Suprapubic skin (tissue), 4 donors: ENCODE measurements at regions not wholly inside any gene's neighbourhood (a gene's known extent, or its start where the extent isn't known, plus 50 kb on each side); places are given as distances from the start of the nearest gene placed in this dataset.
"Not testable (repeated sequence)": the region's sequence is repeated elsewhere in the genome, so short reads cannot be mapped to it uniquely, and the experiment has no call there.

Source experiments
- DNase-seq, 2 donors: peaks; one replicate each; pipeline ENCODE4 v3.0.0-alpha.2; 2019; ENCODE audit warnings: low spot score in 2 of 2
- H3K27ac ChIP-seq: fragments of 200-600 bp; sonication (generic); one replicate; pipeline ENCODE4 v1.5.1; 2019
- H3K27me3 ChIP-seq: fragments of 200-600 bp; sonication (generic); one replicate; pipeline ENCODE4 v1.5.1; 2019
- H3K36me3 ChIP-seq: fragments of 200-600 bp; sonication (generic); one replicate; pipeline ENCODE4 v1.5.1; 2019
- H3K4me1 ChIP-seq: fragments of 200-600 bp; sonication (generic); one replicate; pipeline ENCODE4 v1.5.1; 2019
- H3K4me3 ChIP-seq: fragments of 200-600 bp; sonication (generic); one replicate; pipeline ENCODE4 v1.5.1; 2019; ENCODE audit warnings: mild to moderate bottlenecking
- H3K9me3 ChIP-seq: fragments of 200-600 bp; sonication (generic); one replicate; pipeline ENCODE4 v1.5.1; 2019
- CTCF ChIP-seq, 2 donors: fragments of 200-600 bp in 1 of 2; fragments of 450-650 bp in 1 of 2; sonication (generic) in 1 of 2; IDR thresholded peaks; one replicate each; pipeline ENCODE4 v1.5.1; 2016 to 2019; ENCODE audit warnings: antibody characterized with exemption in 2 of 2, mild to moderate bottlenecking in 1 of 2, moderate library complexity in 1 of 2
- EP300 ChIP-seq: sonication (generic); formaldehyde crosslinking; IDR thresholded peaks from one replicate; pipeline ENCODE4 v1.6.1; 2017; ENCODE audit warnings: antibody characterized with exemption
- POLR2A ChIP-seq, 2 donors: fragments of 450-650 bp; IDR thresholded peaks; one replicate each; pipeline ENCODE4 v1.6.1; 2017; ENCODE audit warnings: antibody characterized with exemption in 2 of 2, mild to moderate bottlenecking in 2 of 2, moderate library complexity in 2 of 2
- POLR2AphosphoS5 ChIP-seq, 3 donors: sonication (generic); formaldehyde crosslinking; IDR thresholded peaks; one replicate each; pipeline ENCODE4 v1.6.1; 2017; ENCODE audit warnings: antibody characterized with exemption in 3 of 3
- WGBS: methylation state at CpG from one replicate; pipeline ENCODE4 v1.1.5; 2018; 5-methylcytosine and 5-hydroxymethylcytosine counted together

- no peak for DNase-seq
- TF ChIP-seq EP300 = no peak
- no peak for TF ChIP-seq POLR2AphosphoS5 (IDR thresholded peaks at IDR 0.05)
- TF ChIP-seq CTCF (IDR thresholded peaks at IDR 0.05) = no peak
- no peak for TF ChIP-seq POLR2A (IDR thresholded peaks at IDR 0.05)
- Histone ChIP-seq H3K27ac (no peak overlapping the region), H3K36me3 (no peaks in the 10 kb centered on the region), H3K9me3 (no peaks in the 10 kb centered on the region), H3K27me3 (no peaks in the 10 kb centered on the region), H3K4me1 (no peaks in the 10 kb centered on the region), H3K4me3 (no peak overlapping the region)
- 49% methylated on average over 2 of the region's 2 CpGs for WGBS
Measured at GRCh38 chr5:86716121-86716520, 98.4 kb downstream of the COX7C start.

GRCh38 chr5:86731319-86732117 lies 113.8 kb downstream of the COX7C start:
- H3K4me3 ChIP-seq, H3K27ac ChIP-seq, H3K4me1 ChIP-seq, H3K36me3 ChIP-seq, DNase-seq, H3K27me3 ChIP-seq: not testable (repeated sequence)
- 97% methylated on average over 20 of the region's 20 CpGs for WGBS
- H3K9me3 ChIP-seq = peaks cover 11% of the 10 kb centered on the region

- 89% methylated on average over 2 of the region's 2 CpGs for WGBS
Measured at GRCh38 chr5:86735370-86735769, 117.6 kb downstream of the COX7C start.

GRCh38 chr5:86737579-86737978 lies 119.8 kb downstream of the COX7C start:
- Histone ChIP-seq H3K9me3 (peaks cover 22% of the 10 kb centered on the region), H3K36me3 (no peaks in the 10 kb centered on the region), H3K4me3 (no peak overlapping the region), H3K27ac (no peak overlapping the region), H3K27me3 (no peaks in the 10 kb centered on the region), H3K4me1 (no peaks in the 10 kb centered on the region)
- DNase-seq = no peak
- 81% methylated on average over 1 of the region's 1 CpG for WGBS
- TF ChIP-seq POLR2AphosphoS5 (IDR thresholded peaks at IDR 0.05) = no peak
- TF ChIP-seq EP300 = no peak
- no peak for TF ChIP-seq CTCF (IDR thresholded peaks at IDR 0.05)
- no peak for TF ChIP-seq POLR2A (IDR thresholded peaks at IDR 0.05)

More at GRCh38 chr5:86735370-86735769, 117.6 kb downstream of the COX7C start:
- H3K36me3 ChIP-seq = no peaks in the 10 kb centered on the region
- no peak for TF ChIP-seq POLR2A (IDR thresholded peaks at IDR 0.05)
- no peak for TF ChIP-seq EP300
- no peak for TF ChIP-seq POLR2AphosphoS5 (IDR thresholded peaks at IDR 0.05)
- no peak for TF ChIP-seq CTCF (IDR thresholded peaks at IDR 0.05)
- H3K4me3 ChIP-seq = no peak overlapping the region
- no peaks in the 10 kb centered on the region for H3K27me3 ChIP-seq
- H3K4me1 ChIP-seq = no peaks in the 10 kb centered on the region
- H3K27ac ChIP-seq = no peak overlapping the region
- H3K9me3 ChIP-seq = peaks cover 30% of the 10 kb centered on the region
- DNase-seq = no peak

- H3K4me3 ChIP-seq = no peak overlapping the region
- H3K27ac ChIP-seq = no peak overlapping the region
- H3K36me3 ChIP-seq = no peaks in the 10 kb centered on the region
- no peaks in the 10 kb centered on the region for H3K4me1 ChIP-seq
- TF ChIP-seq POLR2AphosphoS5 (IDR thresholded peaks at IDR 0.05) (no peak), POLR2A (IDR thresholded peaks at IDR 0.05) (no peak)
- no peaks in the 10 kb centered on the region for H3K27me3 ChIP-seq
- 25% methylated on average over 3 of the region's 3 CpGs for WGBS
- DNase-seq = no peak
- no peaks in the 10 kb centered on the region for H3K9me3 ChIP-seq
Measured at GRCh38 chr5:86748538-86749105, 130.9 kb downstream of the COX7C start.

GRCh38 chr5:86749841-86750240 lies 132.1 kb downstream of the COX7C start:
- no peak overlapping the region for H3K27ac ChIP-seq
- no peaks in the 10 kb centered on the region for H3K36me3 ChIP-seq
- H3K4me3 ChIP-seq = no peak overlapping the region
- no peaks in the 10 kb centered on the region for H3K9me3 ChIP-seq
- DNase-seq = no peak
- no peaks in the 10 kb centered on the region for H3K27me3 ChIP-seq
- no peak for TF ChIP-seq POLR2AphosphoS5 (IDR thresholded peaks at IDR 0.05)
- no peak for TF ChIP-seq POLR2A (IDR thresholded peaks at IDR 0.05)
- no peak for TF ChIP-seq CTCF (IDR thresholded peaks at IDR 0.05)
- no peak for TF ChIP-seq EP300
- H3K4me1 ChIP-seq = no peaks in the 10 kb centered on the region
